HepG2 (cell line): ENCODE measurements at regions not wholly inside any gene's neighbourhood (a gene's known extent, or its start where the extent isn't known, plus 50 kb on each side); places are given as distances from the start of the nearest gene placed in this dataset.
"Not testable (repeated sequence)": the region's sequence is repeated elsewhere in the genome, so short reads cannot be mapped to it uniquely, and the experiment has no call there.

Experiments
- ARID5B ChIP-seq: IDR thresholded peaks from 2 replicates; pipeline ENCODE4 v1.4.0; 2020; ENCODE audit warnings: mild to moderate bottlenecking, missing genetic modification reagents
- BCL6 ChIP-seq: IDR thresholded peaks from 2 replicates; pipeline ENCODE4 v1.6.1; 2016; ENCODE audit warnings: missing genetic modification reagents, missing compliant biosample characterization
- FOXJ3 ChIP-seq: sonication (generic); formaldehyde crosslinking; IDR thresholded peaks from 2 replicates; pipeline ENCODE4 v1.4.0; 2020; ENCODE audit warnings: missing genetic modification reagents, mild to moderate bottlenecking, borderline replicate concordance
- GATAD2A ChIP-seq: IDR thresholded peaks from 2 replicates; pipeline ENCODE4 v1.6.1; 2016
- HMG20A ChIP-seq: IDR thresholded peaks from 2 replicates; pipeline ENCODE4 v1.6.1; 2016; ENCODE audit warnings: borderline replicate concordance
- HNF4A ChIP-seq: sonication (generic); formaldehyde crosslinking; IDR thresholded peaks from 2 replicates; pipeline ENCODE4 v1.4.0; 2020; ENCODE audit warnings: missing genetic modification reagents
- NCOA2 ChIP-seq: sonication (generic); formaldehyde crosslinking; IDR thresholded peaks from 2 replicates; pipeline ENCODE4 v1.8.0; 2022; ENCODE audit warnings: inconsistent platforms
- ONECUT2 ChIP-seq: sonication (generic); formaldehyde crosslinking; IDR thresholded peaks from 2 replicates; pipeline ENCODE4 v1.4.0; 2020; ENCODE audit warnings: missing genetic modification reagents
- SOX13 ChIP-seq, 3 experiments: fragments of 450-650 bp in 1 of 3; sonication (generic) in 1 of 3; formaldehyde crosslinking in 1 of 3; IDR thresholded peaks in 2 of 3; conservative IDR thresholded peaks in 1 of 3; 2 replicates each; pipeline versions ENCODE4 v1.5.0 to v1.6.1; 2016 to 2020; ENCODE audit warnings: antibody characterized with exemption in 1 of 3, mild to moderate bottlenecking in 1 of 3, missing compliant biosample characterization in 1 of 3, missing genetic modification reagents in 1 of 3, moderate library complexity in 1 of 3
- SOX5 ChIP-seq: IDR thresholded peaks from 2 replicates; pipeline ENCODE4 v1.6.1; 2016; ENCODE audit warnings: borderline replicate concordance
- TBX2 ChIP-seq: sonication (generic); formaldehyde crosslinking; IDR thresholded peaks from 2 replicates; pipeline ENCODE4 v1.5.0; 2020; ENCODE audit warnings: missing genetic modification reagents, mild to moderate bottlenecking, borderline replicate concordance
- TBX3 ChIP-seq: fragments of 450-650 bp; IDR thresholded peaks from 2 replicates; pipeline ENCODE4 v1.6.1; 2017; ENCODE audit warnings: antibody characterized with exemption, mild to moderate bottlenecking, inconsistent platforms, borderline replicate concordance
- TCF7L2 ChIP-seq: IDR thresholded peaks from 2 replicates; pipeline ENCODE4 v1.6.1; 2011; ENCODE audit warnings: mild to moderate bottlenecking, low read depth, low read length, moderate library complexity
- ZBTB20 ChIP-seq: sonication (generic); formaldehyde crosslinking; IDR thresholded peaks from 2 replicates; pipeline ENCODE4 v1.8.1; 2023; ENCODE audit warnings: missing genetic modification reagents, low read depth, mild to moderate bottlenecking, borderline replicate concordance
- TF ChIP-seq, protein P1 (sequence below): sonication (generic); formaldehyde crosslinking; IDR thresholded peaks from 2 replicates; pipeline ENCODE4 v1.4.0; 2020; ENCODE audit warnings: mild to moderate bottlenecking, missing genetic modification reagents, borderline replicate concordance
- TF ChIP-seq, protein P2 (sequence below): sonication (generic); formaldehyde crosslinking; conservative IDR thresholded peaks from 2 replicates; pipeline ENCODE4 v1.4.0; 2020; ENCODE audit warnings: mild to moderate bottlenecking, missing genetic modification reagents, moderate library complexity

DNA sequence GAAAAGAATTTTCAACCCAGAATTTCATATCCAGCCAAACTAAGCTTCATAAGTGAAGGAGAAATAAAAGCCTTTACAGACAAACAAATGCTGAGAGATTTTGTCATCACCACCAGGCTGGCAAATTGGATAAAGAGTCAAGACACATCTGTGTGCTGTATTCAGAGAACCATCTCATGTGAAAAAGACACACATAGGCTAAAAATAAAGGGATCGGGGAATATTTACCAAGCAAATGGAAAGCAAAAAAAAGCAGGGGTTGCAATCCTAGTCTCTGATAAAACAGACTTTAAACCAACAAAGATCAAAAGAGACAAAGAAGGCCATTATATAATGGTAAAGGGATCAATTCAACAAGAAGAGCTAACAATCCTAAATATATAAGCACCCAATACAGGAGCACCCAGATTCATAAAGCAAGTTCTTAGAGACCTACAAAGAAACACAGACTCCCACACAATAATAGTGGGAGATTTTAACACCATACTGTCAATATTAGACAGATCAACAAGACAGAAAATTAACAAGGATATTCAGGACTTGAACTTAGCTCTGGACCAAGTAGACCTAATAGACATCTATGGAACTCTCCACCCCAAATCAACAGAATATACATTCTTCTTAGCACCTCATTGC, 55.9 kb upstream of the ACSM6 start (continued):
- TF ChIP-seq ARID5B (CRISPR knock-in tag) (peak; percentile 68; the same call in 1 of the 2 replicates), BCL6 (CRISPR knock-in tag) (peak; percentile 35; the same call in 1 of the 2 replicates), ONECUT2 (CRISPR knock-in tag) (peak; percentile 33; the same call in 1 of the 2 replicates), NCOA2 (CRISPR knock-in tag) (peak; percentile 38; the same call in 1 of the 2 replicates), ZBTB20 (CRISPR knock-in tag) (0 out of 2 replicates have a peak, but pooled peaks have one; percentile 49), TCF7L2 (peak; percentile 27; the same call in 1 of the 2 replicates), HMG20A (0 out of 2 replicates have a peak, but pooled peaks have one; percentile 27), TBX2 (CRISPR knock-in tag) (peak; percentile 51), SOX5 (CRISPR knock-in tag) (peak; percentile 11; the same call in 1 of the 2 replicates), FOXJ3 (CRISPR knock-in tag) (peak; percentile 60; the same call in 1 of the 2 replicates), GATAD2A (CRISPR knock-in tag) (peak; percentile 31; the same call in 1 of the 2 replicates), TBX3 (peak; percentile 43; the same call in 1 of the 2 replicates), HNF4A (CRISPR knock-in tag) (peak; percentile 19; the same call in 1 of the 2 replicates), SOX13 (CRISPR knock-in tag; conservative IDR thresholded peaks at IDR 0.05 in 1 of 2, IDR thresholded peaks at IDR 0.05 in 1 of 2) (peak in 1 of 2 experiments; percentile 73; a peak in 2 of 4 replicates)
- TF ChIP-seq, protein P1, sequence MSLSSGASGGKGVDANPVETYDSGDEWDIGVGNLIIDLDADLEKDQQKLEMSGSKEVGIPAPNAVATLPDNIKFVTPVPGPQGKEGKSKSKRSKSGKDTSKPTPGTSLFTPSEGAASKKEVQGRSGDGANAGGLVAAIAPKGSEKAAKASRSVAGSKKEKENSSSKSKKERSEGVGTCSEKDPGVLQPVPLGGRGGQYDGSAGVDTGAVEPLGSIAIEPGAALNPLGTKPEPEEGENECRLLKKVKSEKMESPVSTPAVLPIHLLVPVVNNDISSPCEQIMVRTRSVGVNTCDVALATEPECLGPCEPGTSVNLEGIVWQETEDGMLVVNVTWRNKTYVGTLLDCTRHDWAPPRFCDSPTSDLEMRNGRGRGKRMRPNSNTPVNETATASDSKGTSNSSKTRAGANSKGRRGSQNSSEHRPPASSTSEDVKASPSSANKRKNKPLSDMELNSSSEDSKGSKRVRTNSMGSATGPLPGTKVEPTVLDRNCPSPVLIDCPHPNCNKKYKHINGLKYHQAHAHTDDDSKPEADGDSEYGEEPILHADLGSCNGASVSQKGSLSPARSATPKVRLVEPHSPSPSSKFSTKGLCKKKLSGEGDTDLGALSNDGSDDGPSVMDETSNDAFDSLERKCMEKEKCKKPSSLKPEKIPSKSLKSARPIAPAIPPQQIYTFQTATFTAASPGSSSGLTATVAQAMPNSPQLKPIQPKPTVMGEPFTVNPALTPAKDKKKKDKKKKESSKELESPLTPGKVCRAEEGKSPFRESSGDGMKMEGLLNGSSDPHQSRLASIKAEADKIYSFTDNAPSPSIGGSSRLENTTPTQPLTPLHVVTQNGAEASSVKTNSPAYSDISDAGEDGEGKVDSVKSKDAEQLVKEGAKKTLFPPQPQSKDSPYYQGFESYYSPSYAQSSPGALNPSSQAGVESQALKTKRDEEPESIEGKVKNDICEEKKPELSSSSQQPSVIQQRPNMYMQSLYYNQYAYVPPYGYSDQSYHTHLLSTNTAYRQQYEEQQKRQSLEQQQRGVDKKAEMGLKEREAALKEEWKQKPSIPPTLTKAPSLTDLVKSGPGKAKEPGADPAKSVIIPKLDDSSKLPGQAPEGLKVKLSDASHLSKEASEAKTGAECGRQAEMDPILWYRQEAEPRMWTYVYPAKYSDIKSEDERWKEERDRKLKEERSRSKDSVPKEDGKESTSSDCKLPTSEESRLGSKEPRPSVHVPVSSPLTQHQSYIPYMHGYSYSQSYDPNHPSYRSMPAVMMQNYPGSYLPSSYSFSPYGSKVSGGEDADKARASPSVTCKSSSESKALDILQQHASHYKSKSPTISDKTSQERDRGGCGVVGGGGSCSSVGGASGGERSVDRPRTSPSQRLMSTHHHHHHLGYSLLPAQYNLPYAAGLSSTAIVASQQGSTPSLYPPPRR (CRISPR knock-in tag): peak; percentile 77; the same call in 1 of the 2 replicates
- TF ChIP-seq, protein P2, sequence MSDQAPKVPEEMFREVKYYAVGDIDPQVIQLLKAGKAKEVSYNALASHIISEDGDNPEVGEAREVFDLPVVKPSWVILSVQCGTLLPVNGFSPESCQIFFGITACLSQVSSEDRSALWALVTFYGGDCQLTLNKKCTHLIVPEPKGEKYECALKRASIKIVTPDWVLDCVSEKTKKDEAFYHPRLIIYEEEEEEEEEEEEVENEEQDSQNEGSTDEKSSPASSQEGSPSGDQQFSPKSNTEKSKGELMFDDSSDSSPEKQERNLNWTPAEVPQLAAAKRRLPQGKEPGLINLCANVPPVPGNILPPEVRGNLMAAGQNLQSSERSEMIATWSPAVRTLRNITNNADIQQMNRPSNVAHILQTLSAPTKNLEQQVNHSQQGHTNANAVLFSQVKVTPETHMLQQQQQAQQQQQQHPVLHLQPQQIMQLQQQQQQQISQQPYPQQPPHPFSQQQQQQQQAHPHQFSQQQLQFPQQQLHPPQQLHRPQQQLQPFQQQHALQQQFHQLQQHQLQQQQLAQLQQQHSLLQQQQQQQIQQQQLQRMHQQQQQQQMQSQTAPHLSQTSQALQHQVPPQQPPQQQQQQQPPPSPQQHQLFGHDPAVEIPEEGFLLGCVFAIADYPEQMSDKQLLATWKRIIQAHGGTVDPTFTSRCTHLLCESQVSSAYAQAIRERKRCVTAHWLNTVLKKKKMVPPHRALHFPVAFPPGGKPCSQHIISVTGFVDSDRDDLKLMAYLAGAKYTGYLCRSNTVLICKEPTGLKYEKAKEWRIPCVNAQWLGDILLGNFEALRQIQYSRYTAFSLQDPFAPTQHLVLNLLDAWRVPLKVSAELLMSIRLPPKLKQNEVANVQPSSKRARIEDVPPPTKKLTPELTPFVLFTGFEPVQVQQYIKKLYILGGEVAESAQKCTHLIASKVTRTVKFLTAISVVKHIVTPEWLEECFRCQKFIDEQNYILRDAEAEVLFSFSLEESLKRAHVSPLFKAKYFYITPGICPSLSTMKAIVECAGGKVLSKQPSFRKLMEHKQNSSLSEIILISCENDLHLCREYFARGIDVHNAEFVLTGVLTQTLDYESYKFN (CRISPR knock-in tag): peak; percentile 58
- TF ChIP-seq SOX13 (IDR thresholded peaks at IDR 0.05): not testable (repeated sequence)
